ENCODE measurements at regions not wholly inside any gene's neighbourhood (a gene's known extent, or its start where the extent isn't known, plus 50 kb on each side); places are given as distances from the start of the nearest gene placed in this dataset.
A peak's percentile ranks its signal among the peaks of the same experiment; 100 is the strongest.

DNA sequence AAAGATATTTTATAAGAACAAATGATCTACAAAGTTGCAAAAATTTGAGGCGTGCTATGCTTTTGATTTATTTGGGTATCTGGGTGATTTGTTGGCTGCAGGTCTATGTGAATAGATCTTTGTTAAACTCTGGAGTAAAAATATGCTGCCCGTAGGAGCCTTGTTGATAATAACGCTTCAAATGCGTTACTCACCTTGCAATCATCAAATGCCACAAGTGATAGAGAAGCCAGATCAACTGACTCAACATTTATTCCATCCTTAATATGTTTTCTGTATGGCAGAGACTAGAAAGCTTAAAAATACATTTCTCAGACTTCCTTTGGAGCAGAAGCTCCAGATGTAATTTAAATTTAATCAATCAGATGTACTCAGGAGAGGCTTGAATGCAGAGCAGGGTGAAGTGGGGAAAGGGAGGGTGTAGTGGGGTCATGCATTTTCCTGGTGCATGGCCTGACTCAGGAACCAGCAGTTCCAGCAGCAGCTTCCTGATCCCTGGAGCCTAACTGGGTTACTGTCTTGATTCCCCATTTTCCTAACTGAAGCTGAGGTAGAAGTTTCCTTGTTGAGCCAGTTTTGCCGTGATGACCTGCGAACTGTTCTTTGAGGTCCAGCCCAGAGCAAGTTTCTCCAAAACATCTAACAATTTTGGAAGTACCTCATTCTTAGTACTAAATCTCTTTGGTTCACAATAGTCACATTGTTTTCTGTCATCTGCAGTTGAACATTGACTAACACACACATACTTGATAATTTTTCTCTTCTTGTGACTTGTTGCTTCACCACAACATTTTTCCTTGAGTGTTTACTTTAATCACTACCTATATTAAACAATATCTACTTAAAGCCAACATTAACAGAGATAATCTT lies 284.7 kb upstream of the CWC22 start:
- Histone ChIP-seq H3K4me1 (ENCODE audit: control insufficient read depth, insufficient read depth, low read length) (peaks cover 3% of the 10 kb centered on the region), H3K27ac (ENCODE audit: insufficient read depth, low read length) (no peak overlapping the region; the same call in 1 of the 2 replicates), H3K14ac (replicated peaks; ENCODE audit: low read depth, low read length) (peak overlapping the region; percentile 30; the same call in 1 of the 2 replicates), H2BK120ac (ENCODE audit: low read depth, low read length) (peak overlapping the region; percentile 72), H4K91ac (ENCODE audit: insufficient read depth, low read depth, low read length) (peak overlapping the region; percentile 15; the same call in 1 of the 2 replicates), H3K36me3 (ENCODE audit: control insufficient read depth, insufficient read depth, low read length) (no peaks in the 10 kb centered on the region), H3K4me2 (ENCODE audit: low read depth, low read length) (peak overlapping the region; percentile 64; the same call in 1 of the 2 replicates), H3K9ac (ENCODE audit: low read depth, low read length) (no peak overlapping the region), H4K20me1 (ENCODE audit: insufficient read depth, low read length) (no peaks in the 10 kb centered on the region), H2AK9ac (replicated peaks; ENCODE audit: low read depth, low read length, poor library complexity) (no peak overlapping the region), H2BK5ac (ENCODE audit: low read depth, low read length, poor library complexity, severe bottlenecking) (peak overlapping the region; percentile 62), H4K5ac (ENCODE audit: low read depth, low read length) (peak overlapping the region; percentile 42; the same call in 1 of the 2 replicates), H3K18ac (ENCODE audit: low read depth, low read length) (peak overlapping the region; percentile 46; the same call in 1 of the 2 replicates), H2BK20ac (ENCODE audit: low read depth, low read length) (peak overlapping the region; percentile 78), H2AFZ (replicated peaks; ENCODE audit: low read length, poor library complexity) (peak overlapping the region; percentile 73), H3K9me3 (ENCODE audit: control insufficient read depth, insufficient read depth, low read length) (no peaks in the 10 kb centered on the region), H3K9me1 (ENCODE audit: insufficient read depth, low read length) (0 out of 2 replicates have a peak, but pooled peaks cover 3% of the 10 kb centered on the region), H3K56ac (ENCODE audit: extremely low read depth, insufficient read depth, low read length) (no peak overlapping the region), H4K8ac (ENCODE audit: low read depth in 2 of 2, low read length in 2 of 2) (peak overlapping the region in 1 of 2 experiments; percentile 76; a peak in 2 of 4 replicates), H3K4me3 (ENCODE audit: insufficient read depth, low read depth, low read length) (no peak overlapping the region), H2BK15ac (ENCODE audit: low read depth, low read length) (no peak overlapping the region), H2AK5ac (ENCODE audit: low read depth, low read length) (0 out of 2 replicates have a peak overlapping the region, but pooled peaks have one; percentile 25), H3K23ac (ENCODE audit: low read depth, low read length) (peak overlapping the region; percentile 65), H3K4ac (ENCODE audit: low read depth, low read length) (peak overlapping the region; percentile 55), H3K79me1 (ENCODE audit: low read depth in 1 of 2, low read length in 2 of 2) (no peaks in the 10 kb centered on the region), H3K27me3 (ENCODE audit: control insufficient read depth, insufficient read depth, low read length) (no peaks in the 10 kb centered on the region)
- POLR2A ChIA-PET (ENCODE audit: unreplicated experiment) = no interaction called here
- TF ChIP-seq MAFK (IDR thresholded peaks at IDR 0.05; ENCODE audit: low read depth, low read length) = peak; percentile 51; the same call in 1 of the 2 replicates
- TF ChIP-seq CEBPB (IDR thresholded peaks at IDR 0.05; ENCODE audit: low read depth, low read length) = no peak
- TF ChIP-seq FOS (IDR thresholded peaks at IDR 0.05; ENCODE audit: low read depth, low read length) = no peak
- dilution Hi-C loops (cut with HindIII; ENCODE audit: low sequenced_read_pairs, unreplicated experiment) (no loop called here), intact Hi-C loops (cut with micrococcal nuclease) (no loop called here), in situ Hi-C loops (cut with MboI; ENCODE audit: low sequenced_read_pairs) (no loop called here)
- no TSS peak for BruUV-seq (replicated peaks)
- ATAC-seq (ENCODE audit: low read depth) (peak; percentile 74), DNase-seq (peak; percentile 77)
- WGBS, 2 experiments (ENCODE audit: extremely low coverage in 2 of 2, insufficient read length in 1 of 2) = no CpG with 5 or more reads among the region's 6 CpGs
- CTCF ChIA-PET = no interaction called here
